ENCODE measurements at regions not wholly inside any gene's neighbourhood (a gene's known extent, or its start where the extent isn't known, plus 50 kb on each side); places are given as distances from the start of the nearest gene placed in this dataset.

- WGBS, 4 donors: 81 to 86% (median 84%) methylated on average over 6 of the region's 6 CpGs
- no peaks in the 10 kb centered on the region for H3K4me1 ChIP-seq
- no peaks in the 10 kb centered on the region for H3K27me3 ChIP-seq
- no peak overlapping the region for H3K27ac ChIP-seq
- intact Hi-C loops (cut with DNase I): no loop called here
- ATAC-seq (no peak), DNase-seq (no peak)
- no peak for TF ChIP-seq CTCF (IDR thresholded peaks at IDR 0.05)
- no peak for TF ChIP-seq POLR2A (IDR thresholded peaks at IDR 0.05)
- H3K9me3 ChIP-seq: no peaks in the 10 kb centered on the region
- no peaks in the 10 kb centered on the region for H3K36me3 ChIP-seq
- no peak overlapping the region for H3K4me3 ChIP-seq
Measured at GRCh38 chr4:181982856-181983255, 260.3 kb upstream of the TENM3 start.

- intact Hi-C loops (cut with DNase I): no loop called here
- WGBS, 4 donors: 85 to 92% (median 87%) methylated on average over 4 of the region's 4 CpGs
- H3K9me3 ChIP-seq: no peaks in the 10 kb centered on the region
- TF ChIP-seq CTCF (IDR thresholded peaks at IDR 0.05): no peak
- no peak for TF ChIP-seq POLR2A (IDR thresholded peaks at IDR 0.05)
- no peak overlapping the region for H3K27ac ChIP-seq
- H3K27me3 ChIP-seq: no peaks in the 10 kb centered on the region
- ATAC-seq (no peak), DNase-seq (no peak)
- H3K4me1 ChIP-seq: no peaks in the 10 kb centered on the region
- H3K36me3 ChIP-seq: no peaks in the 10 kb centered on the region
- no peak overlapping the region for H3K4me3 ChIP-seq
Measured at GRCh38 chr4:181987392-181987791, 255.8 kb upstream of the TENM3 start.

- intact Hi-C loops (cut with DNase I): no loop called here
- ATAC-seq (no peak), DNase-seq (no peak)
- no peaks in the 10 kb centered on the region for H3K9me3 ChIP-seq
- no peak overlapping the region for H3K4me3 ChIP-seq
- H3K27ac ChIP-seq: no peak overlapping the region
- WGBS, 4 donors: 58 to 75% (median 63%) methylated on average over 3 of the region's 3 CpGs
- TF ChIP-seq CTCF (IDR thresholded peaks at IDR 0.05) (no peak), POLR2A (IDR thresholded peaks at IDR 0.05) (no peak)
- no peaks in the 10 kb centered on the region for H3K36me3 ChIP-seq
- H3K4me1 ChIP-seq: no peaks in the 10 kb centered on the region
- no peaks in the 10 kb centered on the region for H3K27me3 ChIP-seq
Measured at GRCh38 chr4:181989071-181989470, 254.1 kb upstream of the TENM3 start.

- no peak for ATAC-seq
- no peaks in the 10 kb centered on the region for H3K27me3 ChIP-seq
- WGBS, 4 donors: 79 to 87% (median 84%) methylated on average over 7 of the region's 7 CpGs
Measured at GRCh38 chr4:181991369-181992108, 251.7 kb upstream of the TENM3 start.

More at GRCh38 chr4:181991369-181992108, 251.7 kb upstream of the TENM3 start:
- Histone ChIP-seq H3K4me1 (no peaks in the 10 kb centered on the region), H3K36me3 (no peaks in the 10 kb centered on the region), H3K27ac (no peak overlapping the region), H3K4me3 (no peak overlapping the region), H3K9me3 (no peaks in the 10 kb centered on the region)
- no peak for TF ChIP-seq POLR2A (IDR thresholded peaks at IDR 0.05)
- no peak for TF ChIP-seq CTCF (IDR thresholded peaks at IDR 0.05)
- intact Hi-C loops (cut with DNase I): no loop called here
- DNase-seq: no peak

Measured in heart left ventricle (tissue), 16 donors.